Stimulated activated CD8-positive, alpha-beta memory T cell treated with anti-CD3 and anti-CD28 coated beads, Interleukin-7, amount 100 ng/mL, for 1 hour (primary cell): ENCODE measurements at regions not wholly inside any gene's neighbourhood (a gene's known extent, or its start where the extent isn't known, plus 50 kb on each side); places are given as distances from the start of the nearest gene placed in this dataset.
"Not testable (repeated sequence)": the region's sequence is repeated elsewhere in the genome, so short reads cannot be mapped to it uniquely, and the experiment has no call there.

Experiments
- DNase-seq, 2 donors: peaks; one replicate each; pipeline ENCODE4 v3.0.0-alpha.2; 2020; ENCODE audit warnings: low read depth in 2 of 2

DNA sequence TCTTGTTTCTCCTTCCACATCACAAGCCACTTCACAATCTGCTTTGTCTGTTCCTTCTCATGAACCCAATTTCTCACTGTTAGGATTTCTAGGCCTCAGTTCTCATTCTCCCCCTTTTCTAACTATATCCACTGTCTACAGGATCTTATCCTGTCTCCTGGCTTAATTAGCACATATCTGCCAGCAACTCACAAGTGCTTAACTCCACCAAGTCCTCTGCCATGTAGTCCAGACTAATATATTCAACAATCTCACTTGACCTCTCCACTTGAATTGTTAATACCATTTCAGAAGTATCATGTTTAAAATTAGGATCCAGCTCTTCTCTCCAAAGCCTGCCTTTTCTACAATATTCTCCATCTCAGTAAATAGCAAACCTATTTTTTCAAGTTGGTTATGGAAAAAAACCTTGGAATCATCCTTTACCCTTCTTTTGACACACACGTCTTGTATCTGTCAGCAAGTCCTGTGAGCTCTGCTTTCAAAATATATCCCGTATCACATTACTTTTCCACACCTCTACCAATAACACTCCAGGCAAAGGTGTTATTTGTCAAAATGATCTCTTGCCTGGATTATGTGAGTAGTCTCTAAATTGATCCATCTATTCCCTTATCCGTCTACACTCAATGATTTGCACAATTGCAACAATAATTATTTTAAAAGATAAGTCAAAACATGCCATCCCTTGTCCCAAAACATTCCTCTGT is 127.2 kb upstream of the SLIT2 start:
- no peak for DNase-seq

- DNase-seq: no peak
Measured at GRCh38 chr4:20122198-20122988, 129.3 kb upstream of the SLIT2 start.

- no peak for DNase-seq
Measured at GRCh38 chr4:20119141-20119540, 132.6 kb upstream of the SLIT2 start.

GRCh38 chr4:20109391-20109790 is 142.3 kb upstream of the SLIT2 start:
- DNase-seq: no peak

DNA sequence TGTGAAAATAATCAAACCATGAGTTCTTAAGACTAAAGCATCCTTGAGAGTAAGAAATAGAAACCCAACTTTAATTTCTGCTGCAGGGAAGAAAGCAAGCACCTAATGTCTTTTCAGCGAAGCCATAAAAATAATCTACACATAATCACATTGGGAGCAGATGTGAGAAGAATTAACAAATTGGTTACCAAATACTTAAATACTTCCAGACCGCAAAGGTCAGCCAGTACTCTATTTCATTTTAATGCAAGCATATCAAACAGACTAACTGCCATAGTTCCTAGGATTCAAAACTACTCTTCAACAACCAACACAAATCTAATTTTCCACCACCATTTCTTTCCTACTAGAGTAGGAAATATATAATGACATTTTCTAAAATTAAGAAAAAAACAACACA is 144.8 kb upstream of the SLIT2 start:
- DNase-seq: no peak

DNA sequence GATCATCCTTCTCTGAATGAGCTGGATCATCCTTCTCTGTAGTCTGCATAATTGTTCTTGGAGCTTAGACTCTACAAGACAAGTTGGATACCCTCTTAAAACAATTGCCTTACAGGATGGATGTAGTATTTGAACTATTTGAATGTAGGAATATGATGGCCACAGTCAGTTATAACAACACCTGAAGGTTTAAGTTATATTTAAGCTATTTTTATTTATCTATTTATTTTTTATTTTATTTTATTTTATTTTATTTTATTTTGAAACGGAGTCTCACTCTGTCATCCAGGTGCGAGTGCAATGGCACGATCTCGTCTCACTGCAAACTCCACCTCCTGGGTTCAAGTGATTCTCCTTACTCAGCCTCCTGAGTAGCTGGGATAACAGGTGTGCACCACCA is 149.9 kb upstream of the SLIT2 start:
- no peak for DNase-seq

GRCh38 chr4:20096911-20097310 is 154.8 kb upstream of the SLIT2 start:
- DNase-seq: no peak

DNA sequence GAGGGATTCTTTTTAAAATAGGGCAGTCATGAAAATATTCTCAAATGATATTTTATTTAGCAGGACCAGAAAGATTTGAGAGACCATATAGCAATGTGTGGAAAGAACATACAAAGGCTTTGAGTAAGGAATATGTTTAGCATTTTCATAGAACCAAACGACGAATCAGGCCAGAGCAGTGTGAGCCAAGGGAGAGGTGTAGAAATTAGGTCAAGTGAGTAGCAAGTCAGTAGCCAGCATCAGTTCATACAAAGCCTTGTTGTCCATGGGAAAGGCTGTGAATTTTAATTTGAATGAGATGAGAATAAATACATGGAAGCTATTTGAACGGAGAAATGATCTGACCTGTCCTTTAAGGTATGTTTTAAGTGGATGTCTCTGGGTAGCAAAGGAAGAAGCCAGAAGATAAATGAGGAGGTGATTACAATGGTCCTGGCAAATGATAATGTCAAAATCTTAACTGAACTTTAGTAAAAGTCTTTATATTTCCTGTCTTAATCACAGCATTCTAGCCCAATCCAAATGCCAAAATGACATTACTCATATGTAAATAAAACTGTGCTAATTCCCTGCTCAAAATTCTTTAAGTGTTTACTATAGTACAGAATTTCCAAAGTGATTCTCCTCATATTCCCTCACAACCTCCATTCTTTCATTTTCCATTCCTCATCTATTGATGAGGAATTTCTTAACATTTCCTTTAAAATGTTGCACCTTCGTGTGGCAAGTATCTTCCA is 155.7 kb upstream of the SLIT2 start:
- DNase-seq: no peak

GRCh38 chr4:20091781-20092180 is 159.9 kb upstream of the SLIT2 start:
- DNase-seq: no peak

- no peak for DNase-seq
Measured at GRCh38 chr4:20087522-20087911, 164.2 kb upstream of the SLIT2 start.

DNA sequence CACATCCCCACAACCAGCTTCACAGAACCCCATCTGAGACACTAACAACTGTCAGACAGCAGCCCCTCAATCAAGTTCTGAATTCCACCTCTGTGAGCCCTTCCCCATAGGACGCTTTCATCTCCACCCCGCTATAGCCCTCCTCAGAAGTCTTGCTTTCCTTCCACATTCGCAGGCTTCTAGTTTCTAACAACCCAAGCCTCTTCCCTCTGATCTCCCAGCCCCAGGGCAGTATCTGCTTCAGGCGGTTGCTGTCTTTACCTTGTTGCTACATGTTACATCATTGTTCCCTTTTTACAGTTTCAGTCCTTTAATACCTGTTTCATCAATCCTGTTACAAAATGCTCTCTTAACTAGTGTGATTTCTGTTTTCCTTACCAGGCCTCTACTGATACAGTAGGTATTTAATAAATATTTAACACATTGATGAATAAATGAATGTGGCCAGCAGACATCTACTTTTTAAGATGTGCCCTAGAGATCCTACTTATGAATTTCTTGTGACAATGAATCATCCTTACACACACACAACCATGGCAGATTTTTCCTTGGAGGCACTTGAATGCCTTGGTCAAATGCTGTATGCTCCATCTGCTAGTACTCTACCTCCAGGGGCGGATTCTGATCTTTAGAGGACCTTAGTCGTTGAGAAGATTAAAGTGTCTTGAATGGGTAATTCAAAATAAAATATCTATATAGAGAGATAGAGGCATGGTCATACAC is 164.7 kb upstream of the SLIT2 start:
- DNase-seq: no peak

DNA sequence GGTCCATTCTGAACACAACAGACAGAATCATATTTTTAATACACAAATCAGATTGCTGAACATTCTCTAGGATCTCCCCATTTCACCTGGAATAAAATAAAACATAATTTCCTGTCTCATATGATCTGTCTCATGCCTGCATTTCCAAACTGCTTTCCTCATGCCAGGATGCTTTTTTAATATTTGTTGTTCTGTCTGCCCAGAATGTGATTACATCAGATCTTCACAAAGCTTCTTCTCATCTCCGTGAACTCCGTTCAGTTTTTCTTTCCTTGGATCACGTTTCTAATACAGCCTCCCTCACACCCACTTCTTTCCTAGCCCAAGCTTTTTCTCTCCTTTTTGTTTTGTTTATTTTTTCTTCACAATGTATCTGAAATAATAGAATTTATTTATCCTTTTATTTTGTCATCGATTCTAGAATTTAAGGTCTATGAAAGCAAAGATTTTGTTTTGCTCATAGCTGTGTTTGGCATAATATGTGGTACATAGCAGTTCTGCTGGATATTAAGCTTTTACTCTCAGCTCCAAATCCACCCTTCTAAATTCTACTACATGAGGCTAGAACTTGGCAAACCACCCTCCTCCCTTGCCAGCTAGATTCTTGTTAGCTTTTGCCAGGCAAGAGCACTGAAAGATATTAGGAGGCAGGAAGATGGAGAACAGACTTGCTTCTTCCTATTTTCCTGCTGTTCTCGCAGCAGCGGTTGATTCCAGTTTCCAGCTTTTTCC is 165.5 kb upstream of the SLIT2 start:
- no peak for DNase-seq

DNA sequence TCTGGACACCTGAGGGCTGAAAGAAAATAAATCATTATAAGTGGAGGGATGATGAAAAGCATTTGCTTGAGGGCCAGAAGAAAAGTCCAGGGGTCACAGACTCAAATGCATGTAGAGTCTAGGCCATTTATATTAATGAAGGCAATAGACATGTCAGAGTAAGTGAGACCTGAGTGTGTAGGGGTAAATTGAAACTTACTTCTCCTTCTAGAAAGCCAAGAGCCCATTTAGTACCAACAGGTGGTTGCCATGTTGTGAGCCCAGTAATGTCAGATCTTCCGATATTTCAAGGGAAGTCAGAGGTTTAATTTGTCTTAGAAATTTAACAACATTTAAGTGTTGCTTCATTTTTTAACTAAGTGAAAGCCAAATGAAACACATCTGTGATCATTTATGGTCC is 166.1 kb upstream of the SLIT2 start:
- no peak for DNase-seq

- no peak for DNase-seq
Measured at GRCh38 chr4:20085156-20085555, 166.5 kb upstream of the SLIT2 start.

DNA sequence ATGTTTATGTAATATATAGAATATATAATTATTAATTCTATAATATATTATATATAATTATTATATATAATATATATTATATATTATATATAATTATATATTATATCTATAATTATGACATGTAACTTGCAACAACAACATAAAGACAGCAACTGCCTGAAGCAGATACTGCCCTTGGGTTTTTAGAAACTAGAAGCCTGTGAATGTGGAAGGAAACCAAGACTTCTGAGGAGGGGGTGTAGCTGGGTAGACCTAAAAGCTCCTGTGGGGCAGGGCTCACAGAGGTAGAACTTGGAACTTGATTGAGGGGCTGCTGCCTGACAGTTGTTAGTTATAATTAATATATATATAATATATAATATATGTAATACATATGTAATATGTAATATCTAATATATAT is 167.2 kb upstream of the SLIT2 start:
- no peak for DNase-seq

GRCh38 chr4:20078644-20079043 is 173.1 kb upstream of the SLIT2 start:
- no peak for DNase-seq

GRCh38 chr4:20075248-20075871 is 176.3 kb upstream of the SLIT2 start:
- no peak for DNase-seq

- DNase-seq: no peak
Measured at GRCh38 chr4:20074450-20074849, 177.3 kb upstream of the SLIT2 start.

- DNase-seq: no peak
Measured at GRCh38 chr4:20065952-20066351, 185.8 kb upstream of the SLIT2 start.

- DNase-seq: not testable (repeated sequence)
Measured at GRCh38 chr4:20062857-20063256, 188.8 kb upstream of the SLIT2 start.

- no peak for DNase-seq
Measured at GRCh38 chr4:20062054-20062453, 189.7 kb upstream of the SLIT2 start.
